ENCODE measurements at regions not wholly inside any gene's neighbourhood (a gene's known extent, or its start where the extent isn't known, plus 50 kb on each side); places are given as distances from the start of the nearest gene placed in this dataset.

DNA sequence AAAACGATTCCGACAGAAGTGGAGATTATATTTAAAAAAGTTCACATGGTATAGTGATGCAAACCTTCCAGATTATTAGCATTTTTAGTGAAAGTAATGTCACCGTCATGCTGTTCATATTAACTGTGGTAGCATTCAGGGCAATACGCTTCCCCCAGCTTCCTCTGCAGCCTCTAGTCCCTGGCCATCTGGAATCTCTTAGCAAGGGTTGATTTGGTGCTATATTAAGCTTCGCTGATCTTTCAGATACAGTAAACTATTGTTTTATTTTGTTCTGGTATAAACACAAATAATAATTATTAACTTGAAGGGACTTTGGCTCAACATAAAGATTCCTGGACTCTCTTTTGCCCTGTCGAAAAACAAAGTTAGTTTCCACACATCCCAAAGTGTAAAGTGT lies 1080.5 kb upstream of the TENM3 start:
- Histone ChIP-seq H3K36me3 (ENCODE audit: control insufficient read depth, insufficient read depth, low read length) (no peaks in the 10 kb centered on the region), H3K4me3 (ENCODE audit: low read depth, low read length) (no peak overlapping the region), H3K4me1 (ENCODE audit: control insufficient read depth, insufficient read depth, low read length) (peaks cover 35% of the 10 kb centered on the region), H3K27me3 (ENCODE audit: control insufficient read depth, insufficient read depth, low read length) (peaks cover 20% of the 10 kb centered on the region), H3K9ac (ENCODE audit: low read depth, low read length) (no peak overlapping the region), H3K27ac (ENCODE audit: low read depth, low read length) (no peak overlapping the region), H3K9me3 (ENCODE audit: control insufficient read depth, insufficient read depth, low read length) (no peaks in the 10 kb centered on the region)

DNA sequence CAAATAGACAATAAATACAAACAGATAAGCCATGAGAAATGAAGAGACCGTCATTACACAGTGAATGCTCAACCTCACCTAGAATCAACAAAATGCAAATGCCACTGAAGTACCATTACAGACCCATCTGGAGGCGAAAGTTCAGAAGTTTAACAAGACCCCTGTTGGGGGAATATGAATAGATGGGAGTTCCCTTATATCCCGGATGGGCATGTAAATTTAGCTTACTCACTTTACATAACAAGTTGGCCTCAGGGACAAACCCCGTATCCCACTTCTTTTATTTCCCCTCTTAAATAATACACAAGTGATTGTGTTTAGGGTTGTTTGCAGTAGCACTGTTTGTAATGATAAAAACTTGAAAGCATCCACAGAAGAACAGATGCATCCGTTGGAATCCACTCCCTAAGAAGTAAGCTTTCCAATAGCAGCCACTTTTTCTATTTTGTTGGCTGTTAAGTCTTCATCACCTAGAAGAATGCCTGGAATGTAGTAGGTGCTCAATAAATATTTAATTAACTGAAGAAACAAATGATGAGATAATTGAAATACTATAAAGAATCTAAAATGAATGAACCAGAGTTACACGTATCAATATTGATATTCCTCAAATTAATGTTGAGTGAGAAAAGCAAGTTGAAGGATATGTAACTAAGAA lies 1076.3 kb upstream of the TENM3 start:
- no peak overlapping the region for H3K9ac ChIP-seq (ENCODE audit: low read depth, low read length)
- peaks cover 44% of the 10 kb centered on the region for H3K4me1 ChIP-seq (ENCODE audit: control insufficient read depth, insufficient read depth, low read length)
- H3K9me3 ChIP-seq (ENCODE audit: control insufficient read depth, insufficient read depth, low read length) = no peaks in the 10 kb centered on the region
- peaks cover 40% of the 10 kb centered on the region for H3K27me3 ChIP-seq (ENCODE audit: control insufficient read depth, insufficient read depth, low read length)
- no peaks in the 10 kb centered on the region for H3K36me3 ChIP-seq (ENCODE audit: control insufficient read depth, insufficient read depth, low read length)
- peak overlapping the region; percentile 20; the same call in 1 of the 2 replicates for H3K4me3 ChIP-seq (ENCODE audit: low read depth, low read length)
- peak overlapping the region; percentile 67 for H3K27ac ChIP-seq (ENCODE audit: low read depth, low read length)

DNA sequence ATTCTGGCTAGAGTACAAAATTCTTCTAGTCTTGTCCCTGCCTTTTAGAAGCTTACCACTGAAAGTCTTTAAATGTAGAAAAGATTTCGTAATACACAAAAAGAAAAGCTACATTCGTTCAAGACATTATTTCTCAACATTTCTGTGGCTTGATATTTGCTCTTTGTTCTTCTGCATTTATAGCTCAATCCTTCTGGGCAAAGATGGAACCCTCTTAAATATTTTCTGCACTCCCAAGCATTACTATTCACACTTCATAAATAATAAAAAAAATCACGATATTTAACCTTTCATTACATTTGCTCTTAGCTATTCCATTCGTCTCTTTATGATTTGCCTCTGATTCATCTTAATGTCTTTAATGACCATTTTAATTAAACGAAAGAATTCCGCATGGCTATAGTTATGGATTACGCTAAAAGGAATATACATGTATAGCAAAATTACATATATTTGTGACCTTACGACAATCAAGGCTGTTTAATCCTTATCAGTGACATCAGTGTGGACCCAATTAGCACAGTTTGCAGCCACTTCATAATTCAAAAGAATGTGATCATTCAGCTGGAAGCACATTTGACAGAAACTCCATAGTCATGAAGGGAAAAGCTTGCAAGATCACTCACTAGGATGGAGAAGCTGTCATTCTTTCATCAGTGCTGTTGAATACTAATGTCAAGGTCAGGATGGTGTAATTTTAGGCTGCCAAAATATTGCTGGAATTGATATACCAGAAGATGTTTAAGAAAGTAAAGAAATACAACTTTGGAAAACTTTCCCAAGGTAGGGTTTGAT lies 1075.0 kb upstream of the TENM3 start:
- H3K36me3 ChIP-seq (ENCODE audit: control insufficient read depth, insufficient read depth, low read length) = no peaks in the 10 kb centered on the region
- no peak overlapping the region for H3K9ac ChIP-seq (ENCODE audit: low read depth, low read length)
- no peaks in the 10 kb centered on the region for H3K9me3 ChIP-seq (ENCODE audit: control insufficient read depth, insufficient read depth, low read length)
- H3K4me1 ChIP-seq (ENCODE audit: control insufficient read depth, insufficient read depth, low read length) = peaks cover 44% of the 10 kb centered on the region
- H3K4me3 ChIP-seq (ENCODE audit: low read depth, low read length) = no peak overlapping the region
- no peak overlapping the region for H3K27ac ChIP-seq (ENCODE audit: low read depth, low read length)
- peaks cover 40% of the 10 kb centered on the region for H3K27me3 ChIP-seq (ENCODE audit: control insufficient read depth, insufficient read depth, low read length)

- Histone ChIP-seq H3K27me3 (ENCODE audit: control insufficient read depth, insufficient read depth, low read length) (peaks cover 17% of the 10 kb centered on the region), H3K27ac (ENCODE audit: low read depth, low read length) (no peak overlapping the region), H3K4me1 (ENCODE audit: control insufficient read depth, insufficient read depth, low read length) (peaks cover 17% of the 10 kb centered on the region), H3K9ac (ENCODE audit: low read depth, low read length) (no peak overlapping the region), H3K9me3 (ENCODE audit: control insufficient read depth, insufficient read depth, low read length) (no peaks in the 10 kb centered on the region), H3K36me3 (ENCODE audit: control insufficient read depth, insufficient read depth, low read length) (no peaks in the 10 kb centered on the region), H3K4me3 (ENCODE audit: low read depth, low read length) (no peak overlapping the region)
Measured at GRCh38 chr4:181173046-181173445, 1070.2 kb upstream of the TENM3 start.

GRCh38 chr4:181176306-181176705 lies 1066.9 kb upstream of the TENM3 start:
- Histone ChIP-seq H3K27me3 (ENCODE audit: control insufficient read depth, insufficient read depth, low read length) (no peaks in the 10 kb centered on the region), H3K9ac (ENCODE audit: low read depth, low read length) (no peak overlapping the region), H3K4me3 (ENCODE audit: low read depth, low read length) (no peak overlapping the region), H3K27ac (ENCODE audit: low read depth, low read length) (no peak overlapping the region), H3K4me1 (ENCODE audit: control insufficient read depth, insufficient read depth, low read length) (0 out of 2 replicates have a peak, but pooled peaks cover 3% of the 10 kb centered on the region), H3K36me3 (ENCODE audit: control insufficient read depth, insufficient read depth, low read length) (no peaks in the 10 kb centered on the region), H3K9me3 (ENCODE audit: control insufficient read depth, insufficient read depth, low read length) (no peaks in the 10 kb centered on the region)

GRCh38 chr4:181181331-181181730 lies 1061.9 kb upstream of the TENM3 start:
- Histone ChIP-seq H3K4me1 (ENCODE audit: control insufficient read depth, insufficient read depth, low read length) (no peaks in the 10 kb centered on the region), H3K4me3 (ENCODE audit: low read depth, low read length) (no peak overlapping the region), H3K36me3 (ENCODE audit: control insufficient read depth, insufficient read depth, low read length) (no peaks in the 10 kb centered on the region), H3K9ac (ENCODE audit: low read depth, low read length) (no peak overlapping the region), H3K9me3 (ENCODE audit: control insufficient read depth, insufficient read depth, low read length) (no peaks in the 10 kb centered on the region), H3K27ac (ENCODE audit: low read depth, low read length) (no peak overlapping the region), H3K27me3 (ENCODE audit: control insufficient read depth, insufficient read depth, low read length) (no peaks in the 10 kb centered on the region)

- Histone ChIP-seq H3K9ac (ENCODE audit: low read depth, low read length) (no peak overlapping the region), H3K36me3 (ENCODE audit: control insufficient read depth, insufficient read depth, low read length) (no peaks in the 10 kb centered on the region), H3K27ac (ENCODE audit: low read depth, low read length) (no peak overlapping the region), H3K4me3 (ENCODE audit: low read depth, low read length) (no peak overlapping the region), H3K9me3 (ENCODE audit: control insufficient read depth, insufficient read depth, low read length) (no peaks in the 10 kb centered on the region), H3K27me3 (ENCODE audit: control insufficient read depth, insufficient read depth, low read length) (no peaks in the 10 kb centered on the region), H3K4me1 (ENCODE audit: control insufficient read depth, insufficient read depth, low read length) (peaks cover 9% of the 10 kb centered on the region; the same call in 1 of the 2 replicates)
Measured at GRCh38 chr4:181189751-181190150, 1053.5 kb upstream of the TENM3 start.

GRCh38 chr4:181193131-181193930 lies 1049.9 kb upstream of the TENM3 start:
- peaks cover 9% of the 10 kb centered on the region; the same call in 1 of the 2 replicates for H3K4me1 ChIP-seq (ENCODE audit: control insufficient read depth, insufficient read depth, low read length)
- no peaks in the 10 kb centered on the region for H3K9me3 ChIP-seq (ENCODE audit: control insufficient read depth, insufficient read depth, low read length)
- no peaks in the 10 kb centered on the region for H3K36me3 ChIP-seq (ENCODE audit: control insufficient read depth, insufficient read depth, low read length)
- no peaks in the 10 kb centered on the region for H3K27me3 ChIP-seq (ENCODE audit: control insufficient read depth, insufficient read depth, low read length)
- H3K27ac ChIP-seq (ENCODE audit: low read depth, low read length) = no peak overlapping the region
- H3K9ac ChIP-seq (ENCODE audit: low read depth, low read length) = no peak overlapping the region
- H3K4me3 ChIP-seq (ENCODE audit: low read depth, low read length) = no peak overlapping the region

DNA sequence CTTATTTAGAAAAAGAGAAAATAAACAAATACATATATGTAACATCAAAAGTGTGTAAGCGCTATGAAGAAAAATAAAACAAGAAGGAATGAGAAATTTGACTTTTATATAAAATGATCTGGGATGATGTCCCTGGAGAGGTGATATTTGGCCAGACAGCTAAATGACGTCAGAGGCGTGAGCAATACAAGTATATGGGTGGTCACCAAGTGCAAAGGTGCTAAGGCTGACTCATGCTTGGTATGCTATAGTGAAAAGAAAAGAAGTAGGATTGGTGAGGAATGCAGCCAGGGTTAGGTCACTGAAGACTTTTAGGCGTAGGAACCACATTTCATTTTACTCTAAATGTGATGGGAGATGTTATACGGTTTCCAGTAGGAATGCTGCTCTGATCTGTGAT lies 1049.1 kb upstream of the TENM3 start:
- Histone ChIP-seq H3K36me3 (ENCODE audit: control insufficient read depth, insufficient read depth, low read length) (no peaks in the 10 kb centered on the region), H3K4me1 (ENCODE audit: control insufficient read depth, insufficient read depth, low read length) (peaks cover 9% of the 10 kb centered on the region; the same call in 1 of the 2 replicates), H3K9me3 (ENCODE audit: control insufficient read depth, insufficient read depth, low read length) (no peaks in the 10 kb centered on the region), H3K9ac (ENCODE audit: low read depth, low read length) (no peak overlapping the region), H3K4me3 (ENCODE audit: low read depth, low read length) (no peak overlapping the region), H3K27me3 (ENCODE audit: control insufficient read depth, insufficient read depth, low read length) (no peaks in the 10 kb centered on the region), H3K27ac (ENCODE audit: low read depth, low read length) (no peak overlapping the region)

DNA sequence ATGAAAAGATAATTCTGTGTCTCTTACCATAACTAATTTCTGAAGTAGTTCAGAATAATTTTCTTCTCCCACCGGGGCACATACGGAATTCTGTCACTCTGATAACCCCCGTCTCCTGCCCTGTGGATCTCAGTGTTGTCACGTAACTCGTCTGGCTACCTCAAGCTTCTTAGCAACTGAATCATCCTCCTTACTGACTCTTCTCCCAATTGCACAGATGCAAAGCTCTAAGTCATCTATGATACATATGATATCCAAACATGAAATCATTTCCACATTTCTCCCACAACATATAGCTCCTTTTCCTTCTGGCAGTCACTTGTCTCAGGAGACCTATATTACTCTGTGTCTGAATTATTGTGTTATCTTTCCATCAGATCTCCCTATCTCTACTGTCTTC lies 1043.1 kb upstream of the TENM3 start:
- Histone ChIP-seq H3K27me3 (ENCODE audit: control insufficient read depth, insufficient read depth, low read length) (no peaks in the 10 kb centered on the region), H3K9ac (ENCODE audit: low read depth, low read length) (no peak overlapping the region), H3K9me3 (ENCODE audit: control insufficient read depth, insufficient read depth, low read length) (no peaks in the 10 kb centered on the region), H3K4me1 (ENCODE audit: control insufficient read depth, insufficient read depth, low read length) (no peaks in the 10 kb centered on the region), H3K36me3 (ENCODE audit: control insufficient read depth, insufficient read depth, low read length) (no peaks in the 10 kb centered on the region), H3K4me3 (ENCODE audit: low read depth, low read length) (no peak overlapping the region), H3K27ac (ENCODE audit: low read depth, low read length) (no peak overlapping the region)

DNA sequence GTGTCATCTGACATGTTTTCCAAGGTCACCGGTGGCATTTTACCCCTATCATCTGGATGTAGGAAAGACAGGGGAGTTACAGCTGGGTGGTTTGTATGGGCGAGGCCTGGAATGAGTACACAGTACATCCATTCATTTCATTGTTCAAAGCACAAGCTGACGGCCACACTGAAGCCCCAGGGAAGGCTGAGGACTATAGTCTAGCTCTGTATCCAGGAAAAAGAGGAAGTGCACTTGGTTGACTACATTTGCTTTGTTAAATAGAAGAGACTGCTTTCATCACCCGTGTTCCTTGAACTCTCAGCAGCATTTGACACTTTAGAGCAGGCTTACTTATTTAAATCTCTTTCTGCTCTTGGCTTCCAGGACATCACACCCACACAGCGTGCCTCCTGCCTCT lies 1041.0 kb upstream of the TENM3 start:
- Histone ChIP-seq H3K36me3 (ENCODE audit: control insufficient read depth, insufficient read depth, low read length) (no peaks in the 10 kb centered on the region), H3K4me1 (ENCODE audit: control insufficient read depth, insufficient read depth, low read length) (no peaks in the 10 kb centered on the region), H3K4me3 (ENCODE audit: low read depth, low read length) (no peak overlapping the region), H3K9me3 (ENCODE audit: control insufficient read depth, insufficient read depth, low read length) (no peaks in the 10 kb centered on the region), H3K27ac (ENCODE audit: low read depth, low read length) (no peak overlapping the region), H3K9ac (ENCODE audit: low read depth, low read length) (no peak overlapping the region), H3K27me3 (ENCODE audit: control insufficient read depth, insufficient read depth, low read length) (no peaks in the 10 kb centered on the region)
